ENCODE measurements at regions not wholly inside any gene's neighbourhood (a gene's known extent, or its start where the extent isn't known, plus 50 kb on each side); places are given as distances from the start of the nearest gene placed in this dataset.
"Not testable (repeated sequence)": the region's sequence is repeated elsewhere in the genome, so short reads cannot be mapped to it uniquely, and the experiment has no call there.

GRCh38 chr4:79820427-79820826, 252.6 kb downstream of the ANTXR2 start:
- ATAC-seq (ENCODE audit: low read depth) (no peak), DNase-seq (no peak)
- H3K14ac ChIP-seq (replicated peaks; ENCODE audit: low read depth, low read length): no peak overlapping the region
- ChIA-PET POLR2A (ENCODE audit: unreplicated experiment) (no interaction called here), CTCF (no interaction called here)
- no peaks in the 10 kb centered on the region; the same call in 1 of the 2 replicates for H3K4me1 ChIP-seq (ENCODE audit: control insufficient read depth, insufficient read depth, low read length)
- no peak overlapping the region for H3K4ac ChIP-seq (ENCODE audit: low read depth, low read length)
- H3K9me1 ChIP-seq (ENCODE audit: insufficient read depth, low read length): peaks cover 3% of the 10 kb centered on the region; the same call in 1 of the 2 replicates
- H4K5ac ChIP-seq (ENCODE audit: low read depth, low read length): no peak overlapping the region
- H2AK5ac ChIP-seq (ENCODE audit: low read depth, low read length): 0 out of 2 replicates have a peak overlapping the region, but pooled peaks have one; percentile 30
- no peak overlapping the region for H3K23ac ChIP-seq (ENCODE audit: low read depth, low read length)
- H2BK15ac ChIP-seq (ENCODE audit: low read depth, low read length): no peak overlapping the region
- H3K18ac ChIP-seq (ENCODE audit: low read depth, low read length): no peak overlapping the region
- no peaks in the 10 kb centered on the region for H3K27me3 ChIP-seq (ENCODE audit: control insufficient read depth, insufficient read depth, low read length)
- no peaks in the 10 kb centered on the region for H3K36me3 ChIP-seq (ENCODE audit: control insufficient read depth, insufficient read depth, low read length)
- intact Hi-C loops (cut with micrococcal nuclease) (no loop called here), dilution Hi-C loops (cut with HindIII; ENCODE audit: low sequenced_read_pairs, unreplicated experiment) (no loop called here), in situ Hi-C loops (cut with MboI; ENCODE audit: low sequenced_read_pairs) (no loop called here)
- BruUV-seq (replicated peaks): no TSS peak
- H2AFZ ChIP-seq (replicated peaks; ENCODE audit: low read length, poor library complexity): no peak overlapping the region
- no peaks in the 10 kb centered on the region; the same call in 1 of the 2 replicates for H4K20me1 ChIP-seq (ENCODE audit: insufficient read depth, low read length)
- no peak overlapping the region for H2BK5ac ChIP-seq (ENCODE audit: low read depth, low read length, poor library complexity, severe bottlenecking)
- H3K9me3 ChIP-seq (ENCODE audit: control insufficient read depth, insufficient read depth, low read length): 0 out of 2 replicates have a peak, but pooled peaks cover 2% of the 10 kb centered on the region
- no peak overlapping the region for H2AK9ac ChIP-seq (replicated peaks; ENCODE audit: low read depth, low read length, poor library complexity)
- no peaks in the 10 kb centered on the region for H3K79me1 ChIP-seq (ENCODE audit: low read depth in 1 of 2, low read length in 2 of 2)
- no peak overlapping the region for H3K4me2 ChIP-seq (ENCODE audit: low read depth, low read length)
- H3K56ac ChIP-seq (ENCODE audit: extremely low read depth, insufficient read depth, low read length): no peak overlapping the region
- peak overlapping the region; percentile 52 for H2BK20ac ChIP-seq (ENCODE audit: low read depth, low read length)
- no peak overlapping the region for H2BK120ac ChIP-seq (ENCODE audit: low read depth, low read length)
- TF ChIP-seq NFE2L2 (IDR thresholded peaks at IDR 0.05; ENCODE audit: low read depth, low read length) (no peak), MXI1 (IDR thresholded peaks at IDR 0.05; ENCODE audit: borderline replicate concordance, low read depth, low read length) (no peak), USF2 (IDR thresholded peaks at IDR 0.05; ENCODE audit: low read depth, low read length) (no peak), RCOR1 (IDR thresholded peaks at IDR 0.05; ENCODE audit: insufficient replicate concordance, low read length) (no peak), MAZ (IDR thresholded peaks at IDR 0.05; ENCODE audit: borderline replicate concordance, low read depth, low read length) (no peak), SMC3 (IDR thresholded peaks at IDR 0.05; ENCODE audit: low read depth, low read length) (no peak), ELK1 (IDR thresholded peaks at IDR 0.05; ENCODE audit: borderline replicate concordance, low read depth, low read length) (no peak), MAFK (IDR thresholded peaks at IDR 0.05; ENCODE audit: low read depth, low read length) (no peak)
- no peak overlapping the region for H3K27ac ChIP-seq (ENCODE audit: insufficient read depth, low read length)
- no peak overlapping the region for H3K9ac ChIP-seq (ENCODE audit: low read depth, low read length)
- no peak overlapping the region for H4K91ac ChIP-seq (ENCODE audit: insufficient read depth, low read depth, low read length)
- H3K4me3 ChIP-seq (ENCODE audit: insufficient read depth, low read depth, low read length): no peak overlapping the region
- H4K8ac ChIP-seq (ENCODE audit: low read depth in 2 of 2, low read length in 2 of 2): no peak overlapping the region

GRCh38 chr4:79807933-79808332, 265.1 kb downstream of the ANTXR2 start:
- H3K9me3 ChIP-seq (ENCODE audit: control insufficient read depth, insufficient read depth, low read length); H2AK5ac ChIP-seq (ENCODE audit: low read depth, low read length); H3K27ac ChIP-seq (ENCODE audit: insufficient read depth, low read length); H3K79me1 ChIP-seq (ENCODE audit: low read depth in 1 of 2, low read length in 2 of 2); POLR2A ChIA-PET (ENCODE audit: unreplicated experiment); H3K9ac ChIP-seq (ENCODE audit: low read depth, low read length); intact Hi-C loops (cut with micrococcal nuclease); H4K5ac ChIP-seq (ENCODE audit: low read depth, low read length); CTCF ChIA-PET; H2BK5ac ChIP-seq (ENCODE audit: low read depth, low read length, poor library complexity, severe bottlenecking); H2AK9ac ChIP-seq (replicated peaks; ENCODE audit: low read depth, low read length, poor library complexity); H2BK20ac ChIP-seq (ENCODE audit: low read depth, low read length); DNase-seq; H3K36me3 ChIP-seq (ENCODE audit: control insufficient read depth, insufficient read depth, low read length); in situ Hi-C loops (cut with MboI; ENCODE audit: low sequenced_read_pairs); dilution Hi-C loops (cut with HindIII; ENCODE audit: low sequenced_read_pairs, unreplicated experiment); H3K4ac ChIP-seq (ENCODE audit: low read depth, low read length); H3K18ac ChIP-seq (ENCODE audit: low read depth, low read length); ATAC-seq (ENCODE audit: low read depth); H2BK15ac ChIP-seq (ENCODE audit: low read depth, low read length); H4K8ac ChIP-seq (ENCODE audit: low read depth in 2 of 2, low read length in 2 of 2); H4K91ac ChIP-seq (ENCODE audit: insufficient read depth, low read depth, low read length); H3K4me2 ChIP-seq (ENCODE audit: low read depth, low read length); H3K4me3 ChIP-seq (ENCODE audit: insufficient read depth, low read depth, low read length); H3K4me1 ChIP-seq (ENCODE audit: control insufficient read depth, insufficient read depth, low read length); H4K20me1 ChIP-seq (ENCODE audit: insufficient read depth, low read length); H3K27me3 ChIP-seq (ENCODE audit: control insufficient read depth, insufficient read depth, low read length); H3K9me1 ChIP-seq (ENCODE audit: insufficient read depth, low read length); H2BK120ac ChIP-seq (ENCODE audit: low read depth, low read length); H3K23ac ChIP-seq (ENCODE audit: low read depth, low read length); H3K14ac ChIP-seq (replicated peaks; ENCODE audit: low read depth, low read length); H2AFZ ChIP-seq (replicated peaks; ENCODE audit: low read length, poor library complexity); BruUV-seq (replicated peaks); H3K56ac ChIP-seq (ENCODE audit: extremely low read depth, insufficient read depth, low read length): not testable (repeated sequence)
- no CpG with 5 or more reads among the region's 2 CpGs for WGBS, 2 experiments (ENCODE audit: extremely low coverage in 2 of 2, insufficient read length in 1 of 2)

All from IMR-90 (cell line).